Smooth muscle cell (in vitro differentiated cells): ENCODE measurements at regions not wholly inside any gene's neighbourhood (a gene's known extent, or its start where the extent isn't known, plus 50 kb on each side); places are given as distances from the start of the nearest gene placed in this dataset.

ENCODE experiments used
- DNase-seq: peaks from one replicate; lab custom pipeline; 2025; ENCODE audit not compliant: unreplicated experiment; lab: John Stamatoyannopoulos, UW
- H2AFZ ChIP-seq: fragments of 200-600 bp; sonication (generic); 2 replicates; pipeline ENCODE4 v1.6.0; 2016; ENCODE audit warnings: antibody characterized with exemption, low read depth, mild to moderate bottlenecking
- H3F3A ChIP-seq: fragments of 200-600 bp; sonication (generic); 2 replicates; pipeline ENCODE4 v1.6.0; 2017; ENCODE audit warnings: antibody characterized with exemption, low read depth
- H3K27ac ChIP-seq: fragments of 200-600 bp; sonication (generic); 2 replicates; pipeline ENCODE4 v1.5.1; 2016; ENCODE audit warnings: low read depth, mild to moderate bottlenecking
- H3K27me3 ChIP-seq: fragments of 200-600 bp; sonication (generic); 2 replicates; pipeline ENCODE4 v1.6.1; 2016; ENCODE audit warnings: low read depth, mild to moderate bottlenecking
- H3K36me3 ChIP-seq: fragments of 200-600 bp; sonication (generic); 2 replicates; pipeline ENCODE4 v1.5.1; 2016; ENCODE audit warnings: low read depth
- H3K4me1 ChIP-seq: fragments of 200-600 bp; sonication (generic); 2 replicates; pipeline ENCODE4 v1.5.1; 2016; ENCODE audit warnings: low read depth
- H3K4me2 ChIP-seq: fragments of 200-600 bp; sonication (generic); 2 replicates; pipeline ENCODE4 v1.6.0; 2016; ENCODE audit warnings: mild to moderate bottlenecking
- H3K4me3 ChIP-seq: fragments of 200-600 bp; sonication (generic); 2 replicates; pipeline ENCODE4 v1.5.1; 2016; ENCODE audit warnings: mild to moderate bottlenecking
- H3K79me2 ChIP-seq: fragments of 200-600 bp; sonication (generic); 2 replicates; pipeline ENCODE4 v1.6.0; 2016; ENCODE audit warnings: low read depth, mild to moderate bottlenecking
- H3K9ac ChIP-seq: fragments of 200-600 bp; sonication (generic); 2 replicates; pipeline ENCODE4 v1.6.0; 2016; ENCODE audit warnings: low read depth
- H3K9me3 ChIP-seq: fragments of 200-600 bp; sonication (generic); replicated peaks from 2 replicates; pipeline ENCODE4 v1.5.1; 2016; ENCODE audit warnings: low read depth
- H4K20me1 ChIP-seq: fragments of 200-600 bp; sonication (generic); 2 replicates; pipeline ENCODE4 v1.6.0; 2016; ENCODE audit warnings: low read depth
- CTCF ChIP-seq: fragments of 200-600 bp; sonication (generic); IDR thresholded peaks from 2 replicates; pipeline ENCODE4 v1.5.1; 2017; ENCODE audit warnings: borderline replicate concordance, mild to moderate bottlenecking, antibody characterized with exemption; ENCODE audit not compliant: insufficient read depth, poor library complexity, severe bottlenecking
- WGBS: methylation state at CpG from one replicate; pipeline ENCODE4 v1.1.7; 2016; ENCODE audit warnings: low lambda C conversion rate; 5-methylcytosine and 5-hydroxymethylcytosine counted together

- TF ChIP-seq CTCF: no peak
- peak overlapping the region; percentile 35 for H3K27ac ChIP-seq
These were observed 83.5 kb upstream of the SPIN4 start for GRCh38 chrX:63434665-63435064.

GRCh38 chrX:63434206-63434605 is 83.1 kb upstream of the SPIN4 start:
- no peaks in the 10 kb centered on the region for H3K9me3 ChIP-seq
- H3K27me3 ChIP-seq: no peaks in the 10 kb centered on the region
- no peak overlapping the region for H3K9ac ChIP-seq
- 83% methylated on average over 10 of the region's 10 CpGs for WGBS
- TF ChIP-seq CTCF: no peak
- peaks cover 4% of the 10 kb centered on the region for H3K79me2 ChIP-seq
- DNase-seq: no peak
- no peak overlapping the region for H3K4me2 ChIP-seq
- no peaks in the 10 kb centered on the region for H3F3A ChIP-seq
- H3K4me1 ChIP-seq: peaks cover 4% of the 10 kb centered on the region
- no peaks in the 10 kb centered on the region for H3K36me3 ChIP-seq
- H3K4me3 ChIP-seq: no peak overlapping the region
- H4K20me1 ChIP-seq: no peaks in the 10 kb centered on the region
- peak overlapping the region; percentile 35 for H3K27ac ChIP-seq
- H2AFZ ChIP-seq: no peak overlapping the region

More at GRCh38 chrX:63434665-63435064, 83.5 kb upstream of the SPIN4 start:
- no peak overlapping the region for H2AFZ ChIP-seq
- no peak overlapping the region for H3K4me3 ChIP-seq
- H3F3A ChIP-seq: no peaks in the 10 kb centered on the region
- peaks cover 4% of the 10 kb centered on the region for H3K4me1 ChIP-seq
- H4K20me1 ChIP-seq: no peaks in the 10 kb centered on the region
- no peak overlapping the region for H3K4me2 ChIP-seq
- no peaks in the 10 kb centered on the region for H3K36me3 ChIP-seq
- DNase-seq: no peak
- H3K9ac ChIP-seq: no peak overlapping the region
- no peaks in the 10 kb centered on the region for H3K9me3 ChIP-seq
- peaks cover 4% of the 10 kb centered on the region for H3K79me2 ChIP-seq
- H3K27me3 ChIP-seq: no peaks in the 10 kb centered on the region
- WGBS: 67% methylated on average over 6 of the region's 6 CpGs

GRCh38 chrX:63430026-63430425 is 78.9 kb upstream of the SPIN4 start:
- Histone ChIP-seq H3K9ac (no peak overlapping the region), H3K36me3 (no peaks in the 10 kb centered on the region), H3K4me2 (no peak overlapping the region), H3K4me3 (no peak overlapping the region), H3K79me2 (no peaks in the 10 kb centered on the region), H2AFZ (no peak overlapping the region), H3K9me3 (no peaks in the 10 kb centered on the region), H3K27ac (no peak overlapping the region), H3K4me1 (peaks cover 3% of the 10 kb centered on the region), H3K27me3 (no peaks in the 10 kb centered on the region), H4K20me1 (no peaks in the 10 kb centered on the region), H3F3A (no peaks in the 10 kb centered on the region)
- no peak for DNase-seq
- 61% methylated on average over 5 of the region's 5 CpGs for WGBS
- no peak for TF ChIP-seq CTCF

- no peak overlapping the region for H2AFZ ChIP-seq
- TF ChIP-seq CTCF: no peak
- H4K20me1 ChIP-seq: no peaks in the 10 kb centered on the region
- H3K27me3 ChIP-seq: no peaks in the 10 kb centered on the region
- no peak overlapping the region for H3K4me2 ChIP-seq
- H3K4me1 ChIP-seq: no peaks in the 10 kb centered on the region
- no peaks in the 10 kb centered on the region for H3K79me2 ChIP-seq
- 64% methylated on average over 5 of the region's 5 CpGs for WGBS
- H3K36me3 ChIP-seq: no peaks in the 10 kb centered on the region
- H3K27ac ChIP-seq: peak overlapping the region; percentile 5
- DNase-seq: no peak
- H3K4me3 ChIP-seq: no peak overlapping the region
- no peak overlapping the region for H3K9ac ChIP-seq
- no peaks in the 10 kb centered on the region for H3K9me3 ChIP-seq
- no peaks in the 10 kb centered on the region for H3F3A ChIP-seq
These were observed 77.2 kb upstream of the SPIN4 start for GRCh38 chrX:63428348-63428747.
